GM23248 (cell line): ENCODE measurements at regions not wholly inside any gene's neighbourhood (a gene's known extent, or its start where the extent isn't known, plus 50 kb on each side); places are given as distances from the start of the nearest gene placed in this dataset.

ENCODE experiments used
- DNase-seq: peaks from one replicate; pipeline ENCODE4 v3.0.0-alpha.2; 2015
- H2AFZ ChIP-seq: fragments of 200-600 bp; sonication (generic); 2 replicates; pipeline ENCODE4 v1.6.1; 2016; ENCODE audit warnings: antibody characterized with exemption
- H3F3A ChIP-seq: fragments of 200-600 bp; sonication (generic); 2 replicates; pipeline ENCODE4 v1.6.1; 2016; ENCODE audit warnings: mild to moderate bottlenecking, antibody characterized with exemption, mixed run types; ENCODE audit not compliant: insufficient read depth
- H3K27ac ChIP-seq: fragments of 200-600 bp; sonication (generic); 2 replicates; pipeline ENCODE4 v1.5.1; 2016; ENCODE audit warnings: mild to moderate bottlenecking
- H3K27me3 ChIP-seq: fragments of 200-600 bp; sonication (generic); replicated peaks from 2 replicates; pipeline ENCODE4 v1.6.1; 2016; ENCODE audit warnings: mild to moderate bottlenecking; ENCODE audit not compliant: insufficient read depth
- H3K36me3 ChIP-seq: fragments of 200-600 bp; sonication (generic); 2 replicates; pipeline ENCODE4 v1.6.1; 2016; ENCODE audit warnings: low read depth, mild to moderate bottlenecking
- H3K4me1 ChIP-seq: fragments of 200-600 bp; sonication (generic); 2 replicates; pipeline ENCODE4 v1.6.1; 2016; ENCODE audit warnings: mild to moderate bottlenecking; ENCODE audit not compliant: insufficient read depth
- H3K4me2 ChIP-seq: fragments of 200-600 bp; sonication (generic); one replicate; pipeline ENCODE4 v1.6.1; 2016; ENCODE audit warnings: mild to moderate bottlenecking; ENCODE audit not compliant: unreplicated experiment
- H3K4me3 ChIP-seq: fragments of 200-600 bp; sonication (generic); 2 replicates; pipeline ENCODE4 v1.5.1; 2016; ENCODE audit warnings: mild to moderate bottlenecking
- H3K79me2 ChIP-seq: fragments of 200-600 bp; sonication (generic); 2 replicates; pipeline ENCODE4 v1.6.1; 2016; ENCODE audit warnings: mild to moderate bottlenecking; ENCODE audit not compliant: insufficient read depth
- H3K9ac ChIP-seq: fragments of 200-600 bp; sonication (generic); 2 replicates; pipeline ENCODE4 v1.6.1; 2016; ENCODE audit warnings: mild to moderate bottlenecking
- H3K9me2 ChIP-seq: fragments of 200-600 bp; sonication (generic); 2 replicates; pipeline ENCODE4 v1.6.1; 2016; ENCODE audit warnings: mixed run types, mild to moderate bottlenecking, moderate library complexity; ENCODE audit not compliant: insufficient read depth
- H3K9me3 ChIP-seq: fragments of 200-600 bp; sonication (generic); one replicate; pipeline ENCODE4 v1.6.1; 2017; ENCODE audit warnings: low read depth
- H4K20me1 ChIP-seq: fragments of 200-600 bp; sonication (generic); 2 replicates; pipeline ENCODE4 v1.6.0; 2016; ENCODE audit not compliant: insufficient read depth
- EZH2 ChIP-seq: fragments of 200-600 bp; sonication (generic); IDR thresholded peaks from 2 replicates; pipeline ENCODE4 v1.6.1; 2018; ENCODE audit warnings: antibody characterized with exemption, mild to moderate bottlenecking; ENCODE audit not compliant: insufficient read depth, poor library complexity, severe bottlenecking
- EZH2phosphoT487 ChIP-seq: fragments of 200-600 bp; sonication (generic); IDR thresholded peaks from 2 replicates; pipeline ENCODE4 v1.6.1; 2018; ENCODE audit warnings: antibody characterized with exemption, moderate library complexity, mild to moderate bottlenecking, low read depth; ENCODE audit not compliant: insufficient read depth
- WGBS, 2 experiments: methylation state at CpG; one replicate each; pipeline ENCODE4 v1.1.6; 2015 to 2017; ENCODE audit warnings: low lambda C conversion rate in 2 of 2, low coverage in 1 of 2; ENCODE audit errors: missing lambda C conversion rate in 2 of 2; 5-methylcytosine and 5-hydroxymethylcytosine counted together
- in situ Hi-C: fragments of 300-500 bp; cut with MboI; formaldehyde crosslinking; loops from 2 replicates; pipeline ENCODE4 v1.15.0; 2020

DNA sequence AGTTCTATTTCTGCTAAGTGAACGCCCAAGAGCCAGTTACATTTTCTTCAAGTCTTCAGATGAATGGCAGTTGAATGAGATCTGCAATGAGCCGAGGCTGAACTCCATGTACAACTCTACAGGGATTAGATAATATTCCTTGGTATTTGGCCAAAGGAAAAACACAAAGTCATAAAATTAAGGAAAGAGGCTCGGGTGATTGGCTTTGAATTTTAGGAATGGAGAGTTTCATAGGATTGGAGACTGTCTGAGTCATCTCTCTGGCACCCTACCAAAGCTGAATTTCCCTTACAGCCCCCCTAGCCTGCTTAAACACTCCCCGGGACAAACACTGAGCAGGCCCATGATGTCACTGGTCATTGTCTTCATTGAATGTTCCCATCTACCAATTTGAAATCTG, 188.0 kb upstream of the C1QTNF7 start:
- DNase-seq, result no peak
- Histone ChIP-seq H3K4me1 (peaks cover 12% of the 10 kb centered on the region), H3K4me3 (no peak overlapping the region), H3K9me2 (no peaks in the 10 kb centered on the region), H3K4me2 (no peak overlapping the region), H4K20me1 (no peaks in the 10 kb centered on the region), H3K27me3 (peaks cover 40% of the 10 kb centered on the region), H3K27ac (no peak overlapping the region), H2AFZ (no peak overlapping the region), H3K9ac (no peak overlapping the region), H3F3A (peaks cover 15% of the 10 kb centered on the region), H3K79me2 (no peaks in the 10 kb centered on the region), H3K36me3 (no peaks in the 10 kb centered on the region), H3K9me3 (no peaks in the 10 kb centered on the region)
- WGBS, 2 experiments, result 28 to 39% methylated on average over 4 of the region's 4 CpGs
- in situ Hi-C loops, result loop anchor here (5.0 kb wide), 1 partner anchor 212 kb away; no protein-coding TSS in a partner anchor
- TF ChIP-seq EZH2 (no peak), EZH2phosphoT487 (no peak)

- no peak for TF ChIP-seq EZH2phosphoT487
- no peak for TF ChIP-seq EZH2
- Histone ChIP-seq H3K4me1 (peaks cover 3% of the 10 kb centered on the region; the same call in 1 of the 2 replicates), H3K9me3 (no peaks in the 10 kb centered on the region), H3K79me2 (no peaks in the 10 kb centered on the region), H4K20me1 (no peaks in the 10 kb centered on the region), H3K4me2 (no peak overlapping the region), H3K4me3 (no peak overlapping the region), H3K27ac (no peak overlapping the region), H2AFZ (no peak overlapping the region), H3F3A (peaks cover 6% of the 10 kb centered on the region; the same call in 1 of the 2 replicates), H3K27me3 (peaks cover 40% of the 10 kb centered on the region), H3K36me3 (no peaks in the 10 kb centered on the region), H3K9ac (no peak overlapping the region), H3K9me2 (no peaks in the 10 kb centered on the region)
- WGBS, 2 experiments, result 68 to 71% methylated on average over 3 of the region's 3 CpGs
- peak; percentile 24 for DNase-seq
- in situ Hi-C loops, result no loop called here
Measured at GRCh38 chr4:15240764-15241163, 187.1 kb upstream of the C1QTNF7 start.

DNA sequence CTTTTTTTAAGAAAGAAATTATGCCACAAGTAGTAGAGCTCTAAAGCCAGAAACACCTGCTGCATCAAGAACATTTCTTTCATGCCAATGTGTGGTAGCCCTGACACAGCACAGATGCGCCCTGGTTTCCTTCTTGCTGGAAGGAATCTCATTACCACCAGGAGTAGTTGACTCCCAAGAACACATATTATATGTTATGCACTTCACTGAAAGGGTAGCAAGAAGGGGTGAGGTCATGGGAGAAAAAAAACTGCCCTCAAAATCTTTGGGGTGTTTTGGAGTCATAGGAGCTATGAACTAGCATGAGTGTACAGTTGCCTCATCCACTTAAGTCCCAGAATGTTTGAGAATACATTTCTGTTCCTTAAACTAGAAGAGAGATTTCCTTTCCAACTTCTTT, 185.8 kb upstream of the C1QTNF7 start:
- Histone ChIP-seq H3K36me3 (no peaks in the 10 kb centered on the region), H3K4me3 (no peak overlapping the region), H4K20me1 (no peaks in the 10 kb centered on the region), H3K9me2 (no peaks in the 10 kb centered on the region), H3K79me2 (no peaks in the 10 kb centered on the region), H3K4me2 (no peak overlapping the region), H3F3A (peaks cover 6% of the 10 kb centered on the region; the same call in 1 of the 2 replicates), H3K9ac (no peak overlapping the region), H3K27ac (no peak overlapping the region), H3K9me3 (no peaks in the 10 kb centered on the region), H3K27me3 (peaks cover 36% of the 10 kb centered on the region), H3K4me1 (no peaks in the 10 kb centered on the region), H2AFZ (no peak overlapping the region)
- in situ Hi-C loops, result no loop called here
- no peak for DNase-seq
- TF ChIP-seq EZH2, result no peak
- TF ChIP-seq EZH2phosphoT487, result no peak
- WGBS, 2 experiments, result 84 to 90% methylated on average over 1 of the region's 1 CpG

GRCh38 chr4:15244354-15244753, 183.5 kb upstream of the C1QTNF7 start:
- H3K4me1 ChIP-seq, result no peaks in the 10 kb centered on the region
- peaks cover 6% of the 10 kb centered on the region; the same call in 1 of the 2 replicates for H3F3A ChIP-seq
- no peak overlapping the region for H3K4me2 ChIP-seq
- no peak overlapping the region for H3K4me3 ChIP-seq
- H3K36me3 ChIP-seq, result no peaks in the 10 kb centered on the region
- H3K9me3 ChIP-seq, result no peaks in the 10 kb centered on the region
- peaks cover 16% of the 10 kb centered on the region; the same call in 1 of the 2 replicates for H3K27me3 ChIP-seq
- in situ Hi-C loops, result no loop called here
- peak; percentile 40 for DNase-seq
- no peak overlapping the region for H2AFZ ChIP-seq
- no peak overlapping the region for H3K27ac ChIP-seq
- WGBS, 2 experiments, result 82 to 85% methylated on average over 2 of the region's 2 CpGs
- H4K20me1 ChIP-seq, result no peaks in the 10 kb centered on the region
- no peak overlapping the region for H3K9ac ChIP-seq
- no peaks in the 10 kb centered on the region for H3K9me2 ChIP-seq
- no peak for TF ChIP-seq EZH2phosphoT487
- no peak for TF ChIP-seq EZH2
- no peaks in the 10 kb centered on the region for H3K79me2 ChIP-seq
